Upper lobe of left lung (tissue), 6 donors: ENCODE measurements at regions not wholly inside any gene's neighbourhood (a gene's known extent, or its start where the extent isn't known, plus 50 kb on each side); places are given as distances from the start of the nearest gene placed in this dataset.

Experiments used
- ATAC-seq, 2 donors: fragments of 200-7000 bp; cut with Tn5 transposase; one replicate each; pipeline ENCODE4 v1.9.1; 2022; ENCODE audit warnings: mild to moderate bottlenecking in 2 of 2, moderate library complexity in 2 of 2; ENCODE audit not compliant: low FRiP score in 2 of 2
- DNase-seq, 2 donors: peaks; one replicate each; pipeline ENCODE4 v3.0.0-alpha.2; 2019 to 2020
- H3K27ac ChIP-seq, 4 donors: fragments of 200-600 bp; sonication (generic); one replicate each; pipeline ENCODE4 v1.5.1; 2016 to 2019
- H3K27me3 ChIP-seq, 4 donors: fragments of 200-600 bp; sonication (generic); one replicate each; pipeline ENCODE4 v1.5.1; 2017 to 2019
- H3K36me3 ChIP-seq, 4 donors: fragments of 200-600 bp; sonication (generic); one replicate each; pipeline ENCODE4 v1.5.1; 2016 to 2019
- H3K4me1 ChIP-seq, 4 donors: fragments of 200-600 bp; sonication (generic); one replicate each; pipeline ENCODE4 v1.5.1; 2018 to 2019
- H3K4me3 ChIP-seq, 4 donors: fragments of 200-600 bp; sonication (generic); one replicate each; pipeline ENCODE4 v1.5.1; 2017 to 2019; ENCODE audit warnings: mild to moderate bottlenecking in 2 of 4, moderate library complexity in 1 of 4
- H3K9me3 ChIP-seq, 4 donors: fragments of 200-600 bp; sonication (generic); one replicate each; pipeline ENCODE4 v1.5.1; 2018 to 2019
- CTCF ChIP-seq, 6 experiments: fragments of 450-650 bp in 4 of 6; fragments of 200-600 bp in 2 of 6; sonication (generic) in 2 of 6; IDR thresholded peaks; one replicate each; pipeline ENCODE4 v1.5.1; 2016 to 2019; ENCODE audit warnings: antibody characterized with exemption in 6 of 6
- EP300 ChIP-seq, 4 donors: sonication (generic); formaldehyde crosslinking; IDR thresholded peaks; one replicate each; pipeline ENCODE4 v1.5.1; 2017; ENCODE audit warnings: antibody characterized with exemption in 4 of 4, control low read depth in 2 of 4
- POLR2A ChIP-seq, 4 donors: fragments of 450-650 bp; IDR thresholded peaks; one replicate each; pipeline ENCODE4 v1.5.1; 2016 to 2017; ENCODE audit warnings: antibody characterized with exemption in 4 of 4, mild to moderate bottlenecking in 2 of 4
- POLR2AphosphoS5 ChIP-seq, 2 donors: sonication (generic); formaldehyde crosslinking; IDR thresholded peaks; one replicate each; pipeline ENCODE4 v1.5.1; 2017; ENCODE audit warnings: antibody characterized with exemption in 2 of 2
- WGBS, 2 donors: methylation state at CpG; one replicate each; pipeline ENCODE4 v1.1.5; 2017 to 2018; 5-methylcytosine and 5-hydroxymethylcytosine counted together
- donor health status: DM: no; HTN: no; CAD: no; lungs with moderate emphysema.
- donor health status: DM: no; HTN: yes; CAD: no; lungs with severe emphysema.

DNA sequence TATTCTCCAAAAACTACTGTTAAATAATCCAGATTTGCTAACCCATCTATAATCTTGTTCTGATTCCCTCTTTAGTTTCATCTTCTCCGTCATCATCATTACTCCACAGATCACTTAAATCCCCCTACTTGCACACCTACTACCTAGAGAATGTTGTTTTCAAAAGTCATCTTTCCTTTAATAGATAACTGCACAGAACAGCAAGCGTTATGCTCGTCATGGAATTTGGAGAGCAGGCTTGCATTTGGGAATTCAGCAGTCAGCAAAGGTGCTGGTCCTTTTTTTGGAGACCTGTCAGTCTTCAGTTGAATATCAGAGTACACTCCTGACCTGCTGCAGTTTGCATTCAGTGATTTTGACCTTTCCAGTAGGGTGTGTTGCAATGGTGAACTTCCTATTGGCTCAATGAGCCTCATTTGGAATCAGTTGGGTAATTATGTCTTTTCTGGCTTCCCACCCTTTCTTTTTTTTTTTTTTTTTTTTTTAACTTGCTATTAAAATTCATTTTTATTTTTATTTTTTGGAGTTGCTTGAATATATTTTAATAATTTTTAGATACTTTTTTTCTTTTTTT lies 110.6 kb downstream of the HNRNPLL start:
- no peaks in the 10 kb centered on the region for H3K4me1 ChIP-seq
- no peaks in the 10 kb centered on the region for H3K27me3 ChIP-seq
- 96 to 97% methylated on average over 3 of the region's 3 CpGs for WGBS, 2 donors
- no peak overlapping the region for H3K4me3 ChIP-seq
- ATAC-seq (no peak), DNase-seq (no peak)
- TF ChIP-seq EP300 (IDR thresholded peaks at IDR 0.05) (no peak), POLR2A (IDR thresholded peaks at IDR 0.05) (no peak), CTCF (IDR thresholded peaks at IDR 0.05) (no peak), POLR2AphosphoS5 (IDR thresholded peaks at IDR 0.05) (no peak)
- no peaks in the 10 kb centered on the region for H3K9me3 ChIP-seq
- H3K36me3 ChIP-seq: no peaks in the 10 kb centered on the region
- no peak overlapping the region for H3K27ac ChIP-seq

DNA sequence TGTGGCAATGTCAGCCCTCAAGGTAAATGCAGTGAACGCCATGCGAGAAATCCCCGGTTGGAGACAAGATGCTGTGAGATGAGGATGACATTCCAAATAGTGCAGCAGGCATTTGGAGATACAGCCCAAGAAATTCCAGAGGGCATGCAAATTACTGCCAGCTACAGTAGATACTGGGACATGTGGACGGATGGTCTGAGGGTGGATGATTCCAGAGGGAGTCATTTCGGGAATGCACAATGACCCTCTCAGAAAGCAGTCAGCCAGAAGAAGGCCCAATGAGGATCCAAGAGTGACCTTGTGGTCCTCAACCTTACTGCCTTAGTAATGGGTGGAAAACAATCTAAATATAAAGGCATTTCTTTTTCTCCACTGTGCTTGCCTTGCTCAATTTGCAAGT lies 111.3 kb downstream of the HNRNPLL start:
- H3K36me3 ChIP-seq: no peaks in the 10 kb centered on the region
- no peak overlapping the region for H3K27ac ChIP-seq
- DNase-seq (no peak), ATAC-seq (no peak)
- no peaks in the 10 kb centered on the region for H3K9me3 ChIP-seq
- TF ChIP-seq EP300 (IDR thresholded peaks at IDR 0.05) (no peak), POLR2AphosphoS5 (IDR thresholded peaks at IDR 0.05) (no peak), POLR2A (IDR thresholded peaks at IDR 0.05) (no peak), CTCF (IDR thresholded peaks at IDR 0.05) (no peak)
- WGBS, 2 donors: 93 to 94% methylated on average over 5 of the region's 5 CpGs
- no peaks in the 10 kb centered on the region for H3K4me1 ChIP-seq
- H3K27me3 ChIP-seq: no peaks in the 10 kb centered on the region
- H3K4me3 ChIP-seq: no peak overlapping the region

- H3K36me3 ChIP-seq: no peaks in the 10 kb centered on the region
- no peaks in the 10 kb centered on the region for H3K27me3 ChIP-seq
- H3K4me1 ChIP-seq: peaks cover 0 to under 1% (median 0%) of the 10 kb centered on the region in 4 donors
- H3K4me3 ChIP-seq: no peak overlapping the region
- DNase-seq (no peak), ATAC-seq (no peak)
- H3K9me3 ChIP-seq: no peaks in the 10 kb centered on the region
- TF ChIP-seq POLR2AphosphoS5 (IDR thresholded peaks at IDR 0.05) (no peak), POLR2A (IDR thresholded peaks at IDR 0.05) (no peak), CTCF (IDR thresholded peaks at IDR 0.05) (no peak), EP300 (IDR thresholded peaks at IDR 0.05) (no peak)
- H3K27ac ChIP-seq: no peak overlapping the region
Observed at GRCh38 chr2:38489846-38490245, 112.8 kb upstream of the ATL2 start.

GRCh38 chr2:38487852-38488251 lies 110.8 kb upstream of the ATL2 start:
- 91 to 96% methylated on average over 7 to 10 of the region's 10 CpGs for WGBS, 2 donors
- Histone ChIP-seq H3K4me3 (no peak overlapping the region), H3K36me3 (no peaks in the 10 kb centered on the region), H3K9me3 (no peaks in the 10 kb centered on the region), H3K27ac (no peak overlapping the region), H3K4me1 (peaks cover 0 to 9% (median 0%) of the 10 kb centered on the region in 4 donors), H3K27me3 (no peaks in the 10 kb centered on the region)
- DNase-seq (no peak), ATAC-seq (no peak)
- TF ChIP-seq POLR2AphosphoS5 (IDR thresholded peaks at IDR 0.05): no peak
- TF ChIP-seq CTCF (IDR thresholded peaks at IDR 0.05): no peak
- TF ChIP-seq POLR2A (IDR thresholded peaks at IDR 0.05): no peak
- TF ChIP-seq EP300 (IDR thresholded peaks at IDR 0.05): no peak
